ENCODE measurements at regions not wholly inside any gene's neighbourhood (a gene's known extent, or its start where the extent isn't known, plus 50 kb on each side); places are given as distances from the start of the nearest gene placed in this dataset.

- no peak overlapping the region for H3K9ac ChIP-seq (ENCODE audit: low read length)
- no peak for TF ChIP-seq EZH2phosphoT487 (IDR thresholded peaks at IDR 0.05; ENCODE audit: low read depth)
- TF ChIP-seq CTCF (IDR thresholded peaks at IDR 0.05; ENCODE audit: low read depth, low read length): no peak
- 0 out of 2 replicates have a peak, but pooled peaks cover 3% of the 10 kb centered on the region for H3K27me3 ChIP-seq (ENCODE audit: low read depth, low read length)
- H3K27ac ChIP-seq (ENCODE audit: low read length): no peak overlapping the region
- no peak overlapping the region for H3K4me3 ChIP-seq (ENCODE audit: low read length)
- H3K4me1 ChIP-seq (ENCODE audit: low read length): no peaks in the 10 kb centered on the region
- H4K20me1 ChIP-seq (ENCODE audit: insufficient read depth, low read length): no peaks in the 10 kb centered on the region
- H3K36me3 ChIP-seq (replicated peaks; ENCODE audit: low read depth, low read length): no peaks in the 10 kb centered on the region
- no peak overlapping the region for H2AFZ ChIP-seq (ENCODE audit: low read depth, low read length)
- no peaks in the 10 kb centered on the region for H3K9me3 ChIP-seq (ENCODE audit: insufficient read depth, low read length)
- H3K79me2 ChIP-seq (ENCODE audit: low read length): no peaks in the 10 kb centered on the region
- H3K4me2 ChIP-seq (ENCODE audit: low read length): no peak overlapping the region
Observed at GRCh38 chr5:36755920-36756488, 120.6 kb upstream of the NIPBL start.

GRCh38 chr5:36756848-36757247 is 119.7 kb upstream of the NIPBL start:
- no peak overlapping the region for H3K27ac ChIP-seq (ENCODE audit: low read length)
- H2AFZ ChIP-seq (ENCODE audit: low read depth, low read length): no peak overlapping the region
- no peaks in the 10 kb centered on the region for H3K4me1 ChIP-seq (ENCODE audit: low read length)
- no peaks in the 10 kb centered on the region for H3K9me3 ChIP-seq (ENCODE audit: insufficient read depth, low read length)
- TF ChIP-seq EZH2phosphoT487 (IDR thresholded peaks at IDR 0.05; ENCODE audit: low read depth) (no peak), CTCF (IDR thresholded peaks at IDR 0.05; ENCODE audit: low read depth, low read length) (no peak)
- H4K20me1 ChIP-seq (ENCODE audit: insufficient read depth, low read length): no peaks in the 10 kb centered on the region
- 0 out of 2 replicates have a peak, but pooled peaks cover 3% of the 10 kb centered on the region for H3K27me3 ChIP-seq (ENCODE audit: low read depth, low read length)
- H3K4me3 ChIP-seq (ENCODE audit: low read length): no peak overlapping the region
- no peaks in the 10 kb centered on the region for H3K79me2 ChIP-seq (ENCODE audit: low read length)
- H3K4me2 ChIP-seq (ENCODE audit: low read length): no peak overlapping the region
- H3K9ac ChIP-seq (ENCODE audit: low read length): no peak overlapping the region
- no peaks in the 10 kb centered on the region for H3K36me3 ChIP-seq (replicated peaks; ENCODE audit: low read depth, low read length)

GRCh38 chr5:36759117-36759516 is 117.5 kb upstream of the NIPBL start:
- Histone ChIP-seq H3K27me3 (ENCODE audit: low read depth, low read length) (no peaks in the 10 kb centered on the region), H4K20me1 (ENCODE audit: insufficient read depth, low read length) (no peaks in the 10 kb centered on the region), H3K79me2 (ENCODE audit: low read length) (no peaks in the 10 kb centered on the region), H3K4me3 (ENCODE audit: low read length) (no peak overlapping the region), H2AFZ (ENCODE audit: low read depth, low read length) (no peak overlapping the region), H3K27ac (ENCODE audit: low read length) (no peak overlapping the region), H3K4me1 (ENCODE audit: low read length) (no peaks in the 10 kb centered on the region), H3K9me3 (ENCODE audit: insufficient read depth, low read length) (no peaks in the 10 kb centered on the region), H3K4me2 (ENCODE audit: low read length) (no peak overlapping the region), H3K9ac (ENCODE audit: low read length) (no peak overlapping the region), H3K36me3 (replicated peaks; ENCODE audit: low read depth, low read length) (no peaks in the 10 kb centered on the region)
- TF ChIP-seq CTCF (IDR thresholded peaks at IDR 0.05; ENCODE audit: low read depth, low read length): no peak
- no peak for TF ChIP-seq EZH2phosphoT487 (IDR thresholded peaks at IDR 0.05; ENCODE audit: low read depth)

GRCh38 chr5:36763454-36763853 is 113.1 kb upstream of the NIPBL start:
- Histone ChIP-seq H4K20me1 (ENCODE audit: insufficient read depth, low read length) (no peaks in the 10 kb centered on the region), H2AFZ (ENCODE audit: low read depth, low read length) (no peak overlapping the region)

More at GRCh38 chr5:36763454-36763853, 113.1 kb upstream of the NIPBL start:
- Histone ChIP-seq H3K9ac (ENCODE audit: low read length) (no peak overlapping the region), H3K27me3 (ENCODE audit: low read depth, low read length) (no peaks in the 10 kb centered on the region), H3K79me2 (ENCODE audit: low read length) (no peaks in the 10 kb centered on the region), H3K4me1 (ENCODE audit: low read length) (no peaks in the 10 kb centered on the region), H3K4me2 (ENCODE audit: low read length) (no peak overlapping the region), H3K9me3 (ENCODE audit: insufficient read depth, low read length) (no peaks in the 10 kb centered on the region), H3K27ac (ENCODE audit: low read length) (no peak overlapping the region), H3K36me3 (replicated peaks; ENCODE audit: low read depth, low read length) (no peaks in the 10 kb centered on the region), H3K4me3 (ENCODE audit: low read length) (no peak overlapping the region)
- TF ChIP-seq CTCF (IDR thresholded peaks at IDR 0.05; ENCODE audit: low read depth, low read length): no peak
- no peak for TF ChIP-seq EZH2phosphoT487 (IDR thresholded peaks at IDR 0.05; ENCODE audit: low read depth)

Measured in OCI-LY3 (cell line).